Endothelial cell of umbilical vein (primary cell): ENCODE measurements at regions not wholly inside any gene's neighbourhood (a gene's known extent, or its start where the extent isn't known, plus 50 kb on each side); places are given as distances from the start of the nearest gene placed in this dataset.

Experiments used
- BruUV-seq: library from RNA; stranded (reverse); fragments of 400-500 nt; replicated peaks from 2 replicates; lab custom pipeline; 2021; lab: Mats Ljungman, UMichigan
- CTCF ChIA-PET: fragments of 300-600, 350-600 bp; sonication (Branson Sonifier 250); formaldehyde crosslinking; loops from one replicate; lab custom pipeline; 2021; ENCODE audit warnings: antibody characterized with exemption, inconsistent platforms; lab: Charles Lee
- POLR2A ChIA-PET: fragments of 300-600, 350-600 bp; sonication (Branson Sonifier 250); formaldehyde crosslinking; loops from one replicate; lab custom pipeline; 2021; ENCODE audit warnings: antibody characterized with exemption, inconsistent platforms; lab: Charles Lee
- DNase-seq: peaks from one replicate; pipeline ENCODE4 v3.0.0-alpha.2; 2011; ENCODE audit warnings: low read depth, low spot score
- FAIRE-seq: peaks from 2 replicates; lab custom pipeline; 2011; peaks lifted over from hg19 to GRCh38; lab: Jason Lieb, UNC
- H2AFZ ChIP-seq: 2 replicates; pipeline ENCODE4 v1.6.0; 2012; ENCODE audit warnings: low read depth, low read length, control low read depth, inconsistent platforms
- H3K27ac ChIP-seq: 2 replicates; pipeline ENCODE4 v1.5.1; 2011; ENCODE audit warnings: low read depth, mild to moderate bottlenecking, control low read depth, low read length, moderate library complexity; ENCODE audit not compliant: insufficient read depth
- H3K27me3 ChIP-seq, 2 experiments: 2 replicates each; pipeline versions ENCODE4 v1.6.0 to v1.6.1; 2011; ENCODE audit warnings: low read length in 2 of 2, mixed read lengths in 1 of 2; ENCODE audit not compliant: control insufficient read depth in 2 of 2, insufficient read depth in 2 of 2
- H3K36me3 ChIP-seq, 2 experiments: 2 replicates in 1 of 2; 3 replicates in 1 of 2; pipeline ENCODE4 v1.5.1; 2011; ENCODE audit warnings: low read length in 2 of 2, mild to moderate bottlenecking in 1 of 2, moderate library complexity in 1 of 2; ENCODE audit not compliant: control insufficient read depth in 2 of 2, insufficient read depth in 2 of 2; ENCODE audit errors: extremely low read depth in 1 of 2
- H3K4me1 ChIP-seq: 3 replicates; pipeline ENCODE4 v1.5.1; 2011; ENCODE audit warnings: mild to moderate bottlenecking, low read length; ENCODE audit not compliant: control insufficient read depth, insufficient read depth; ENCODE audit errors: extremely low read depth
- H3K4me2 ChIP-seq: 2 replicates; pipeline ENCODE4 v1.6.1; 2011; ENCODE audit warnings: low read length, control low read depth, mixed read lengths; ENCODE audit not compliant: insufficient read depth
- H3K4me3 ChIP-seq, 3 experiments: fragments of 200-600 bp in 1 of 3; sonication (generic), shearing (Covaris generic) in 1 of 3; replicated peaks in 1 of 3; 2 replicates each; pipeline ENCODE4 v1.5.1; 2011 to 2016; ENCODE audit warnings: control low read depth in 3 of 3, low read length in 3 of 3, mild to moderate bottlenecking in 2 of 3, inconsistent platforms in 1 of 3, low read depth in 1 of 3, moderate library complexity in 1 of 3; ENCODE audit not compliant: insufficient read depth in 1 of 3
- H3K79me2 ChIP-seq: 2 replicates; pipeline ENCODE4 v1.6.0; 2012; ENCODE audit warnings: low read length, inconsistent platforms; ENCODE audit not compliant: control insufficient read depth, insufficient read depth
- H3K9ac ChIP-seq: replicated peaks from 2 replicates; pipeline ENCODE3; 2011; ENCODE audit warnings: low read length, control low read depth; ENCODE audit not compliant: insufficient read depth; ENCODE audit errors: extremely low read depth
- H3K9me1 ChIP-seq: replicated peaks from 3 replicates; pipeline ENCODE4 v1.6.0; 2011; ENCODE audit warnings: mild to moderate bottlenecking, low read length; ENCODE audit not compliant: control insufficient read depth, insufficient read depth; ENCODE audit errors: extremely low read depth
- H3K9me3 ChIP-seq: replicated peaks from 2 replicates; pipeline ENCODE4 v1.5.1; 2012; ENCODE audit warnings: low read length, inconsistent platforms; ENCODE audit not compliant: control insufficient read depth, insufficient read depth
- H4K20me1 ChIP-seq: replicated peaks from 2 replicates; pipeline ENCODE3; 2011; ENCODE audit warnings: mild to moderate bottlenecking, low read length; ENCODE audit not compliant: control insufficient read depth, insufficient read depth; ENCODE audit errors: extremely low read depth
- EZH2 ChIP-seq: IDR thresholded peaks from 2 replicates; pipeline ENCODE4 v1.6.1; 2012; ENCODE audit warnings: borderline replicate concordance, low read depth, mild to moderate bottlenecking, moderate library complexity, low read length, inconsistent platforms; ENCODE audit not compliant: severe bottlenecking
- FOS ChIP-seq: IDR thresholded peaks from 2 replicates; pipeline ENCODE4 v1.6.1; 2011; ENCODE audit warnings: mild to moderate bottlenecking, low read length, moderate library complexity, borderline replicate concordance; ENCODE audit not compliant: insufficient read depth
- GATA2 ChIP-seq: IDR thresholded peaks from 2 replicates; pipeline ENCODE4 v1.7.0; 2011; ENCODE audit warnings: low read depth, mild to moderate bottlenecking, moderate library complexity, mixed read lengths, low read length; ENCODE audit not compliant: insufficient read length, insufficient read depth
- JUN ChIP-seq: IDR thresholded peaks from 2 replicates; pipeline ENCODE4 v1.6.1; 2011; ENCODE audit warnings: borderline replicate concordance, low read depth; ENCODE audit not compliant: insufficient read length, insufficient read depth
- MAX ChIP-seq: IDR thresholded peaks from 2 replicates; pipeline ENCODE4 v1.6.1; 2011; ENCODE audit not compliant: insufficient read depth, insufficient read length
- MYC ChIP-seq: IDR thresholded peaks from one replicate; pipeline ENCODE4 v1.6.1; 2011; ENCODE audit warnings: mild to moderate bottlenecking, low read depth, low read length
- POLR2A ChIP-seq: IDR thresholded peaks from 2 replicates; pipeline ENCODE4 v1.6.1; 2012; ENCODE audit warnings: low read depth, mild to moderate bottlenecking, control low read depth, low read length
- POLR2AphosphoS5 ChIP-seq: IDR thresholded peaks from 2 replicates; pipeline ENCODE4 v1.6.1; 2012; ENCODE audit warnings: low read depth, mild to moderate bottlenecking, control low read depth, low read length, moderate library complexity; ENCODE audit not compliant: insufficient read depth
- dilution Hi-C: fragments of 300-500 bp; cut with MboI; formaldehyde crosslinking; loops from one replicate; pipeline ENCODE4 v1.15.0; 2019; ENCODE audit warnings: low sequenced_read_pairs; ENCODE audit not compliant: extremely low pct_ligation_motif_present
- intact Hi-C: fragments of 100-400 bp; cut with micrococcal nuclease; formaldehyde crosslinking; loops from one replicate; pipeline ENCODE4 v1.10.0; 2022
- TF ChIP-seq, protein P1 (sequence below), 2 donors: IDR thresholded peaks; 1 replicate in 1 of 2; 2 replicates in 1 of 2; pipeline ENCODE4 v1.5.1; 2011; ENCODE audit warnings: low read length in 2 of 2, mild to moderate bottlenecking in 2 of 2, moderate library complexity in 2 of 2, control low read depth in 1 of 2, inconsistent platforms in 1 of 2, low read depth in 1 of 2; ENCODE audit not compliant: insufficient read depth in 1 of 2; ENCODE audit errors: extremely low read depth in 1 of 2

- no peak overlapping the region for H3K27ac ChIP-seq
- no peak overlapping the region for H3K9ac ChIP-seq
- no TSS peak for BruUV-seq
- H3K9me3 ChIP-seq: no peaks in the 10 kb centered on the region
- H3K4me3 ChIP-seq: no peak overlapping the region
- TF ChIP-seq GATA2: no peak
- TF ChIP-seq EZH2: no peak
- TF ChIP-seq MYC: no peak
- no peak for TF ChIP-seq POLR2AphosphoS5
- TF ChIP-seq, protein P1, sequence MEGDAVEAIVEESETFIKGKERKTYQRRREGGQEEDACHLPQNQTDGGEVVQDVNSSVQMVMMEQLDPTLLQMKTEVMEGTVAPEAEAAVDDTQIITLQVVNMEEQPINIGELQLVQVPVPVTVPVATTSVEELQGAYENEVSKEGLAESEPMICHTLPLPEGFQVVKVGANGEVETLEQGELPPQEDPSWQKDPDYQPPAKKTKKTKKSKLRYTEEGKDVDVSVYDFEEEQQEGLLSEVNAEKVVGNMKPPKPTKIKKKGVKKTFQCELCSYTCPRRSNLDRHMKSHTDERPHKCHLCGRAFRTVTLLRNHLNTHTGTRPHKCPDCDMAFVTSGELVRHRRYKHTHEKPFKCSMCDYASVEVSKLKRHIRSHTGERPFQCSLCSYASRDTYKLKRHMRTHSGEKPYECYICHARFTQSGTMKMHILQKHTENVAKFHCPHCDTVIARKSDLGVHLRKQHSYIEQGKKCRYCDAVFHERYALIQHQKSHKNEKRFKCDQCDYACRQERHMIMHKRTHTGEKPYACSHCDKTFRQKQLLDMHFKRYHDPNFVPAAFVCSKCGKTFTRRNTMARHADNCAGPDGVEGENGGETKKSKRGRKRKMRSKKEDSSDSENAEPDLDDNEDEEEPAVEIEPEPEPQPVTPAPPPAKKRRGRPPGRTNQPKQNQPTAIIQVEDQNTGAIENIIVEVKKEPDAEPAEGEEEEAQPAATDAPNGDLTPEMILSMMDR (IDR thresholded peaks at IDR 0.05; ENCODE audit: extremely low read depth in 1 of 2, insufficient read depth in 1 of 2, low read depth in 1 of 2, low read length in 2 of 2): no peak
- no peak for TF ChIP-seq MAX
- TF ChIP-seq POLR2A: no peak
- no peak for TF ChIP-seq JUN
- no peak for TF ChIP-seq FOS
- H3K4me1 ChIP-seq: no peaks in the 10 kb centered on the region
- no peaks in the 10 kb centered on the region for H3K9me1 ChIP-seq
- POLR2A ChIA-PET: no interaction called here
- no peak for DNase-seq
- dilution Hi-C loops: no loop called here
- no peak for FAIRE-seq
- intact Hi-C loops: no loop called here
- H3K36me3 ChIP-seq: no peaks in the 10 kb centered on the region
- no peak overlapping the region for H2AFZ ChIP-seq
- H4K20me1 ChIP-seq: no peaks in the 10 kb centered on the region
- no peaks in the 10 kb centered on the region for H3K79me2 ChIP-seq
- H3K27me3 ChIP-seq: peaks cover 0 to 5% of the 10 kb centered on the region in 2 experiments
- H3K4me2 ChIP-seq: no peak overlapping the region
- CTCF ChIA-PET: no interaction called here
Measured at GRCh38 chr2:120476141-120476540, 130.2 kb downstream of the INHBB start.
